OCI-LY7 (cell line): ENCODE measurements at regions not wholly inside any gene's neighbourhood (a gene's known extent, or its start where the extent isn't known, plus 50 kb on each side); places are given as distances from the start of the nearest gene placed in this dataset.

Source experiments
- BruUV-seq: library from RNA; stranded (reverse); fragments of 400-500 nt; replicated peaks from 2 replicates; lab custom pipeline; 2021; lab: Mats Ljungman, UMichigan
- CTCF ChIA-PET: fragments of 300-600 bp; sonication (Branson Sonifier 250); formaldehyde crosslinking; loops from one replicate; lab custom pipeline; 2022; ENCODE audit warnings: antibody characterized with exemption; ENCODE audit not compliant: unreplicated experiment; lab: Charles Lee
- POLR2A ChIA-PET: fragments of 300-600 bp; sonication (Branson Sonifier 250); formaldehyde crosslinking; loops from one replicate; lab custom pipeline; 2022; ENCODE audit warnings: antibody characterized with exemption; lab: Charles Lee
- DNase-seq: peaks from one replicate; pipeline ENCODE4 v3.0.0-alpha.2; 2015; ENCODE audit warnings: low spot score
- H2AFZ ChIP-seq: fragments of 200-600 bp; sonication (generic), shearing (Covaris generic); 2 replicates; pipeline ENCODE4 v1.6.1; 2014; ENCODE audit warnings: mild to moderate bottlenecking, antibody characterized with exemption, low read length, moderate library complexity
- H3K27ac ChIP-seq: fragments of 200-600 bp; sonication (generic); 2 replicates; pipeline ENCODE4 v1.5.1; 2014; ENCODE audit warnings: mixed run types, low read depth, mild to moderate bottlenecking, moderate library complexity, low read length, inconsistent platforms; ENCODE audit not compliant: poor library complexity, severe bottlenecking
- H3K36me3 ChIP-seq: fragments of 200-600 bp; sonication (generic); 2 replicates; pipeline ENCODE4 v1.6.1; 2014; ENCODE audit warnings: mild to moderate bottlenecking, antibody characterized with exemption, low read length, moderate library complexity, mixed read lengths; ENCODE audit not compliant: insufficient read depth
- H3K4me1 ChIP-seq: fragments of 200-600 bp; sonication (generic); 2 replicates; pipeline ENCODE4 v1.5.1; 2014; ENCODE audit warnings: mild to moderate bottlenecking, low read length; ENCODE audit not compliant: insufficient read depth, poor library complexity, severe bottlenecking
- H3K4me2 ChIP-seq: fragments of 200-600 bp; sonication (generic); 2 replicates; pipeline ENCODE4 v1.6.1; 2014; ENCODE audit warnings: mild to moderate bottlenecking, low read length
- H3K4me3 ChIP-seq: fragments of 200-600 bp; sonication (generic); 2 replicates; pipeline ENCODE4 v1.5.1; 2014; ENCODE audit warnings: mild to moderate bottlenecking, low read depth, low read length; ENCODE audit not compliant: poor library complexity, severe bottlenecking
- H3K79me2 ChIP-seq: fragments of 200-600 bp; sonication (generic); 2 replicates; pipeline ENCODE4 v1.6.1; 2016; ENCODE audit warnings: low read depth, mild to moderate bottlenecking, low read length, moderate library complexity, mixed read lengths; ENCODE audit not compliant: insufficient read depth
- H3K9me2 ChIP-seq: fragments of 200-600 bp; sonication (generic); 2 replicates; pipeline ENCODE4 v1.6.1; 2016; ENCODE audit warnings: mild to moderate bottlenecking, low read length, mixed read lengths; ENCODE audit not compliant: insufficient read depth
- H3K9me3 ChIP-seq: fragments of 200-600 bp; sonication (generic); 2 replicates; pipeline ENCODE4 v1.6.1; 2014; ENCODE audit warnings: mild to moderate bottlenecking, mixed run types, low read length, mixed read lengths
- H4K20me1 ChIP-seq: fragments of 200-600 bp; sonication (generic); 2 replicates; pipeline ENCODE4 v1.6.1; 2014; ENCODE audit warnings: mild to moderate bottlenecking, antibody characterized with exemption, low read length, moderate library complexity, mixed read lengths; ENCODE audit not compliant: insufficient read depth
- EZH2phosphoT487 ChIP-seq: fragments of 200-600 bp; sonication (generic); IDR thresholded peaks from 2 replicates; pipeline ENCODE4 v1.6.1; 2018; ENCODE audit warnings: low read depth, borderline replicate concordance, mild to moderate bottlenecking, mixed run types, antibody characterized with exemption, low read length, moderate library complexity, mixed read lengths
- intact Hi-C: fragments of 100-400 bp; cut with micrococcal nuclease; formaldehyde crosslinking; loops from one replicate; pipeline ENCODE4 v1.10.0; 2022; ENCODE audit not compliant: unreplicated experiment
- TF ChIP-seq, protein P1 (sequence below): fragments of 200-600 bp; sonication (generic); conservative IDR thresholded peaks from 2 replicates; pipeline ENCODE4 v1.5.1; 2014; ENCODE audit warnings: mild to moderate bottlenecking, antibody characterized with exemption, low read length, moderate library complexity, mixed read lengths

DNA sequence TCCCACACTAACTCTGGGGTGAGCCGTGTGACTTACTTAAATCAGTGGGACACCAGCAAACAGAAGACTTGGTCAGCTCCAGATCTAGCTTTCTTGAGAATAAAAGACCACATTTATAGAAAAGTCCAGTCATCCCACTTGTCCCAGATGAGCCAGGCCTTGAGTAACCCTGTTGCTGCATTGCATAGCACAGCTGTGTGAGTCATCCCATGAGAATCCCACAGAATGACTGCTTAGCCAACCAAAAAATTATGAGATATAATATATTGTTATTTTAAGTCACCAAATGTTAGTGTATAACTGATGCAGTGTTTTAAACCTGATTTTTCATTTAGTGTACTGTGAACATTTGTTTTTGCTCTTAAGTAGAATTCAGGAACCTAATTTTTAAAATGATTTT, 94.2 kb upstream of the FSHR start:
- H3K4me2 ChIP-seq, result no peak overlapping the region
- no peaks in the 10 kb centered on the region for H3K9me2 ChIP-seq
- no peaks in the 10 kb centered on the region for H3K4me1 ChIP-seq
- H2AFZ ChIP-seq, result no peak overlapping the region
- H3K36me3 ChIP-seq, result no peaks in the 10 kb centered on the region
- POLR2A ChIA-PET, result no interaction called here
- H3K9me3 ChIP-seq, result no peaks in the 10 kb centered on the region
- no peak for TF ChIP-seq EZH2phosphoT487
- no peak overlapping the region for H3K27ac ChIP-seq
- no peak for DNase-seq
- intact Hi-C loops, result no loop called here
- BruUV-seq, result no TSS peak
- no peak overlapping the region for H3K4me3 ChIP-seq
- H4K20me1 ChIP-seq, result no peaks in the 10 kb centered on the region
- H3K79me2 ChIP-seq, result no peaks in the 10 kb centered on the region
- CTCF ChIA-PET, result no interaction called here

DNA sequence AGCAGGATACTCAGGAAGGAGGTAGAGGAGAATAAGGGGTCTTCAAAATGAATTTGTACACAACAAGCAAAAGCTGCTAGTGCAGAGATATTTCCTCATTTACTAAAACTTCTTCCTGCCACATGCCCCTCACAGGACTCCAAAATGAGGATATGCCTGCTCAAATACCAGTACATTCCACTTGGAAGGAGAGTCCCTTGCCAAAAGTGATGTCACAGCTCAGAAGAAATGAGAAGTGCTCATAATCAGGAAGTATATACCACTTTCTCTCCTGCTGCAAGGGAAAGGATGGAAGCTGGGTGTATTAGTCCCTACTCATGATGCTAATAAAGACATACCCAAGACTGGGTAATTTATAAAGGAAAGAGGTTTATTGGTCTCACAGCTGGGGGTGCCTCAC, 87.7 kb upstream of the FSHR start:
- CTCF ChIA-PET, result no interaction called here
- Histone ChIP-seq H3K9me2 (no peaks in the 10 kb centered on the region), H3K9me3 (no peaks in the 10 kb centered on the region), H2AFZ (no peak overlapping the region), H4K20me1 (no peaks in the 10 kb centered on the region), H3K4me1 (no peaks in the 10 kb centered on the region), H3K36me3 (no peaks in the 10 kb centered on the region), H3K27ac (no peak overlapping the region), H3K79me2 (no peaks in the 10 kb centered on the region), H3K4me2 (no peak overlapping the region), H3K4me3 (no peak overlapping the region)
- no peak for DNase-seq
- POLR2A ChIA-PET, result interaction anchor here (0.5 kb wide), 1 partner anchor 11 kb away, joined by 4 read pairs; no protein-coding TSS in a partner anchor
- TF ChIP-seq, protein P1, sequence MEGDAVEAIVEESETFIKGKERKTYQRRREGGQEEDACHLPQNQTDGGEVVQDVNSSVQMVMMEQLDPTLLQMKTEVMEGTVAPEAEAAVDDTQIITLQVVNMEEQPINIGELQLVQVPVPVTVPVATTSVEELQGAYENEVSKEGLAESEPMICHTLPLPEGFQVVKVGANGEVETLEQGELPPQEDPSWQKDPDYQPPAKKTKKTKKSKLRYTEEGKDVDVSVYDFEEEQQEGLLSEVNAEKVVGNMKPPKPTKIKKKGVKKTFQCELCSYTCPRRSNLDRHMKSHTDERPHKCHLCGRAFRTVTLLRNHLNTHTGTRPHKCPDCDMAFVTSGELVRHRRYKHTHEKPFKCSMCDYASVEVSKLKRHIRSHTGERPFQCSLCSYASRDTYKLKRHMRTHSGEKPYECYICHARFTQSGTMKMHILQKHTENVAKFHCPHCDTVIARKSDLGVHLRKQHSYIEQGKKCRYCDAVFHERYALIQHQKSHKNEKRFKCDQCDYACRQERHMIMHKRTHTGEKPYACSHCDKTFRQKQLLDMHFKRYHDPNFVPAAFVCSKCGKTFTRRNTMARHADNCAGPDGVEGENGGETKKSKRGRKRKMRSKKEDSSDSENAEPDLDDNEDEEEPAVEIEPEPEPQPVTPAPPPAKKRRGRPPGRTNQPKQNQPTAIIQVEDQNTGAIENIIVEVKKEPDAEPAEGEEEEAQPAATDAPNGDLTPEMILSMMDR, result no peak
- TF ChIP-seq EZH2phosphoT487, result no peak
- BruUV-seq, result no TSS peak
- intact Hi-C loops, result no loop called here

DNA sequence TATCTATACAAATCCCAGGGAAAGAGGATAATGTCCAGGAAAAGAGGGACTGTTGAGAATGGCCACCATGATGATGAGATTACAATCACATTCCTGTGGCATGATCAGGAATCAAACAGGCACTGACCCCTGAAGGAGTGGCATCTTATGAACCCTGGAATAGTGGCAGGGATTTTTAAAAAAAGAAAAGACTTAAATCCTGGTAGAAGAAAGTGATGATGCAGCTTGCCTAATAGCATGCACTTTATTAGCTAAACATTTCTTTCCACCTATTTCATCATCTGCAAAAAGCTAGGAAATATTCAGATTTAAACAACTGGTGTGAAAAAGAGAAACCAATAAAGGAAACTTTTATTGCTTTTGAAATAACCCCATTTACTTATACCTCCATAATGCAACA, 87.2 kb upstream of the FSHR start:
- POLR2A ChIA-PET, result no interaction called here
- no peaks in the 10 kb centered on the region for H4K20me1 ChIP-seq
- H3K79me2 ChIP-seq, result no peaks in the 10 kb centered on the region
- no peak overlapping the region for H3K4me3 ChIP-seq
- no peak for TF ChIP-seq EZH2phosphoT487
- TF ChIP-seq, protein P1, result no peak
- no peaks in the 10 kb centered on the region for H3K4me1 ChIP-seq
- no peak overlapping the region for H3K27ac ChIP-seq
- intact Hi-C loops, result no loop called here
- H3K9me2 ChIP-seq, result no peaks in the 10 kb centered on the region
- no TSS peak for BruUV-seq
- H3K36me3 ChIP-seq, result no peaks in the 10 kb centered on the region
- CTCF ChIA-PET, result no interaction called here
- H3K4me2 ChIP-seq, result no peak overlapping the region
- H2AFZ ChIP-seq, result no peak overlapping the region
- H3K9me3 ChIP-seq, result no peaks in the 10 kb centered on the region
- DNase-seq, result no peak
